Stimulated activated CD4-positive, alpha-beta T cell treated with anti-CD3 and anti-CD28 coated beads, Interleukin-2, amount 100 ng/mL, for 4 hours (primary cell): ENCODE measurements at regions not wholly inside any gene's neighbourhood (a gene's known extent, or its start where the extent isn't known, plus 50 kb on each side); places are given as distances from the start of the nearest gene placed in this dataset.

Source experiments
- DNase-seq: peaks from one replicate; pipeline ENCODE4 v3.0.0-alpha.2; 2020; ENCODE audit warnings: low read depth

DNA sequence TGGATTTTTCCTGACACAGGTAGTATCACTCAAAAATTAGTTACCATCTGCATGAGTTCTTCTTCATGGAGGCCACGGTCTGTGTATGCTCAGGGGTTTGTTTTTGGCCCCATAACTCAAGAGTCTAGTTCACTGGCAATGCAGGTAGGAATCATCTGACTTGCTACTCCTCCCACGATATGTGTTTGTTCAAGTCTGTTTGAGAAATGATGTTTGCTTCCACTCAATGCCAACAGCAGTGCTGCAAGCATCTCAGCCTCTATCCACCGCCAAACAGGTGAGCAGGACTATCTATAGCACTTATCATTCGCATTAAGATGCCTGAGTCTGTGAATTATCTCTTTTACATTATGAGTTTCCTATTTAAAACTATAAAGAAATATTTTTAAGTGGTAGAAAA lies 264.8 kb upstream of the PTGER4 start:
- no peak for DNase-seq

DNA sequence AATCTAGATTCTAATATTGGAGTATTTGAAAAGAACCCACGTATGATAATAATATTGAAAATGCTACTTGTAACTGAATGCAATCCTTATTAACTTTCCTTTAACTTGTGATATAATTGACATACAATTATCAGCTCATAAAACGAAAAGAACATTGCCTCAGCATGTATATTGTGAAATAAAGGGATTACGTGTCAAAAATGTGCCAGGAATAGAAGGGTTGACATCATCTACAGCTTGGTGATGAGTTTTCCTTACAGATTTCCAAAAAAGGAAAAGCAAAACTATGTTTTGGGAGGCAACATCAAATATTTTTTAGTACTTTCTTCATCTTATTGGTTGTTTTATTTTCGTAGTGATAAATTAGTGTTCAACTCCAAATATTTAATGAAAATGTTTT lies 266.0 kb upstream of the PTGER4 start:
- no peak for DNase-seq

DNA sequence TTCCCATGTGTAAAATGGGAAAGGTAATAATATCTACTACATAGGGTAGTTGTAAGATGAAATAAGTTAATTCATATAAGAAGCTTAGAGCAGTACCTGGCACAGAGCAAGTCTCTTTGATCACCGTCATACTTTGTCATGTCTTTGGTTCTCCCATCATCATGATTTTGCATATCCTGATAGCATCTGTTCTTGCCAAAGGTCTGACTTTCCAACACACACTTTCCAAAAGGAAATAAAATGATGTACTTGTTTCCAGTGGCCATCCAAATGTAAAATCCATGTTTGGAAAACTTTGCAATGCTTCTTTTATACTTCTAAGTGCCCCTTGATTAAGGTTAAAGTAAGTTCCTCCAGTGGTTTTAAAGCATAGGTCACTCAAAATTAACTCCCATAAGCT lies 266.9 kb upstream of the PTGER4 start:
- DNase-seq = no peak

DNA sequence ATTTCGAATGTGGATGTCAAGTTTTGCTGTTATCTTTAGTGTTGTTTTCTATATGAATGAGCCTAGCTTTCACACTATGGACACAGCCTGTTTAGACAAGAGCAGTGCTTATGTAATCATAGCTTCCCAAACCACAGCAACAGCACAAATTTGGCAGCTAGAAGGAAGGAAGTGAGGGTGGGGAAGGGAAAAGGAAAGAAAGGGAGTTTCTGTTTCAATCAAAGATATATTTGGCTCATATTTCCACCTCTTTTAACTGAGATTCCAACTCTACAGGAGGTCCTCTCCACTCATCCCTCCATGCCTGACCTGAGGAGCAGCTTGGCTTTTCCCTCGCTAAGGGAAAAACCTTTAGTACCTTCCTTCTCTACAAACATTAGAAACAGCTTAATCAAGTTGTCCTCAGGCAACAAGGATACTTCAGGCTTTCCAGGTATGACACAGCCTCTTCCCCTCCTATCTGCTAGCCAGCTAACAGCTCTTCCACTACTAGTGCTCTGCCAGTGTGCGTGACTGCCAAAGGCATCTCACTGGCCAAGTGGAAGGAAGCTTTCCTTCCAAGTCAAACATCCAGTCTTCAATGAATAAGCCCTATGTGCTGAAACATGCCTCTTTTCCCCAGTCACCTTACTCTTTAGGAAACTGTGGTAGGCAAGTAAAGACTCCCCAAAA lies 268.6 kb upstream of the PTGER4 start:
- DNase-seq = no peak

DNA sequence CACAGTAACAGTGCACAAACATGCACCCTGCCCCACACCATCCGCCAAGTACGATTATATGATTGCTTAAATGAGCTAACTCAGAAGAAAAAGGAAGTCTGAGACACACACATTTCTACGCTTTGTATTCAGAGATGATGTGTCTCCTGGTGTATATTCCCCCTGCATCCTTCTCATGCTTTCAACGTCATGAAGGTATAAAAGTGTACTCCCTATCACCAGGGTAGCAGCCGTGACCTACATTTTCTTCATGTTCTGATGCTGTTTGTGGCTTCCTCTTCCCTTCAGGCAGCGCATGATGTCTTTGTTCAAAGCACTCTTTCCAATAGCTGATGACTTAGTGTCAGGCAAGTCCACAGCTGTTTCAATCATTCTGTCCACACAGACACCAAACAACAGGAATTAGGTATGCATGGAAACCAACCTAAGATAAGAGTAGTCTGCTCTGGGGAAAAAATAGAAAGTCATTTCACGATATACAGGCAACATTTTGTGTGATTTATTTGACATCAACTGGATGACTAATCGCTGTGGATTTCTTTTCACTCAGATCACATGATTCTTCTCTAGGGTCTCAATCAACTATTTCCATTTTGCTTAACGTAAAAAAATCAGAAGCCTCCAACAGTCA lies 269.4 kb upstream of the PTGER4 start:
- peak; percentile 55 for DNase-seq

DNA sequence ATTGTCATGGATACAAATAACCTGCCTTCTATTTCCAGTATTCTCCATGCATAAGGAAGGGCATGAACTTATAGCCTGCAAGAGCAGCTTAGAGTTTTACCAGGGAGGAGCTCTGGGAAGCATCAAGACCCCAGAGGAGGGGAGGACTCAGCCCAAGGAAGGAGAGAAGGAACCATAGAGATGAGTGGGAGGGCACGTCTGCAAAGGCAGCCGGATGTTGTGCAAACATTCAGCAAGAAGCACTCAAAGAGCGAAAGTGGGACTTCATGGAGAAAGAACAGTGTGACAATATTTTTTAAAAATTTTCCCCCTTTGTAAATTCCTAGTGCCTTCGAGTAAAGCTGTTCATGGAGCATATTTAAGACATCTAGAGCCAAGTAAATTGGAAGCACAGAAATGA lies 270.1 kb upstream of the PTGER4 start:
- DNase-seq = no peak

DNA sequence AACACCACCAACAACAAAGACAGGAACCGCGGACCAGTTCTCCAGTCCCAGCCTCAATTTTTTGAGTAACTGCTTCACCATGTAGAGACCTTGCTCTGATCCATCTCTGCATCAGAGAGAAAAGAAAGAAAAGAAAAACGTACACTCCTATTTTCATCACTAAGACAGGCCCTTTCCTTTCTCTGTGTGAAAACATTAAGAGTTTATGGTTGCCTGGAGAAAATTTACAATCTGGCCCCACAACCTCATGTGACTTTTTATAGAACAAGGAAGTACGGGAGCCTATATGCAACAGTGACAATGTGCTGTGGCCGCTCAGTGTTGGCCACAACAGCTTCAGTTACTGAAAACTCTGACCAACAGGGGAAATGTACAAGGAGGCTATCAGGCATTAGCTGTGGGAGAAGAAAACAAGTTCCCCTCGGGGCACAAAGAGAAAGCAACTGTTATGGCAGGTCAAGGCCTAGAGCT lies 272.9 kb upstream of the PTGER4 start:
- no peak for DNase-seq

DNA sequence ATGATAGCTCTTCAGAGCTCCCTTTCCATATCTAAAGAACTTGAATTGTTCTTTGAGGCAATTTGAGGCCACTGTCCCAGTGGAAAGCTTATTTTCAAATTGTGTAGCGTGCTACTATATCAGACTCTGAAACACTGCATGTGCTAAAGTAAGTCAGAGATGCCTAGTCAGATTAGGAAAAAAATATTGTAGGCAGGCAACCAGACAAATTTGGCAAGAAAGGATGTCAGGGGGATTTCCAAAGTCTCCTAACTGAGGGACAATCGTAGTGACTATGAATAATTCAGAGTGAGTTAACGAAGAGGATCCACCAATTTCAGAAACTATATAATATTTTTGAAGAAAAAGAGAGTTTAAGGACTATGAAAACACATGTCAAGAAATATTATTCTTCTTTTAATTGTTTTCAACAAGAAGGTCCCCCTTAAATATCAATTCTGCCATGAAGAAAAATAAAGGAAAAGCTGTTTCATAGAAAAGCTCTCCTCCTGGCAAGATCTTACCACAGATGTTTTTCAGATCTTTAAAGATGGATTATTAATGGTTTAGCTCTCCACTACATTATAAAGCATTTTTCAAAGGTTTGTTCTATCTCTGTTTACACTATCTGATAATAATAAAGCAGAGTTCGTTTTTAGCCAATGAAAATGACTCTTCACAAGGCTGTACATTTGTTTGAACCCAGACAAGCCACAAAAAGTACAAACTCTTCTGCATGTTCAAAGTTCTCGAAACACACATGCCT lies 273.5 kb upstream of the PTGER4 start:
- no peak for DNase-seq

DNA sequence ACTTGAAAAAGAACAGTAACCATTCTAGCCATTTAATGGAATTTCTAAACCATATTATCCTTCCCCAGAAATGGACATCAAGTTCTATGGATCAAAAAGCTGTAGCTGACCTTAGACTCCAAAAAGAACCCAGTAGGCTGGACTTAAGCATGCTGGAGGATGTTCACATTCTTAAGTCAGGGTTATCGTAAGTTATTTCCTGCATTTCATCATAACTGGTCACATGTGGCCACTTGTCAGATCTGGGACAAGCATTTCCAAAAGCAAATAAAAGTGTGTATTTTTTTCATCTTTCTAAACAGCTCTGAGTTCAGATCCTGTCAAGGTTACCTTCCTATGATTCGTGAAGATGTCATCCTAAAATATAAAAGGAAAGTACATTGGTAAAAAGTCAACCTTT lies 274.5 kb upstream of the PTGER4 start:
- DNase-seq = no peak

DNA sequence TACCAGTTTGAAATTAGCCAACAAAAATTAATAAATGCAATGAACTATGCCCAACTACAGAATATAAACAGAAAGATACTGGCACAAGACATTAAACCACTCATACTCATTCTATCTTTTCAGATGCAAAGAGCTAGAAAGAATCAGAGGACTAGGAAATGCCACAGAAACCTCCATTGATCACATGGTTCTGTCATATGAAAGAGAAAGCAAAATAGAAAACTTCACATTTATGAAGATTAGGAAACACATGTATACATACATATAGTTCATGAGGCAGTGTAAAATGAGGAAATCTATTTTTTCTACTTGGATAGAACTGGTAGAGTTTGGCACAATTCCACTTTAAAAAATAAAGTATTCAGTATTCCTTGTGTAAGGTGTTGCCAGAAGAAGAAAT lies 275.1 kb upstream of the PTGER4 start:
- DNase-seq = no peak

DNA sequence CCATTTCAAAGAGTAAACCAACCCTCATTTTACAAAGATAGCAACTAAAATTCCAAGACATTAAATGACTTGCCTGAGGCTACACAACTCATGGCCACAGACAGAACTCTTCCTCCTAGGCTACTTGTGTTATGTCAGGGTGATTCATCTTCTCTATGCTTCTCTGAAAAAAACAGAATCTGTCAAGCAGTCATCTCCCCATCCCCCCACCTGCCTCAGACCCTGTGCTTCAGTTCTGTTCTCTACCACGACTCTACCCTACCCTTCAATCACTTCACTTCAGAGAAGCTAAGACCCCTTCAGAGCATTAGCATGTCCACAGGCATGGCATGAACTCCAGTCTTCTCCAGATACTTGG lies 277.7 kb upstream of the PTGER4 start:
- peak; percentile 33 for DNase-seq

DNA sequence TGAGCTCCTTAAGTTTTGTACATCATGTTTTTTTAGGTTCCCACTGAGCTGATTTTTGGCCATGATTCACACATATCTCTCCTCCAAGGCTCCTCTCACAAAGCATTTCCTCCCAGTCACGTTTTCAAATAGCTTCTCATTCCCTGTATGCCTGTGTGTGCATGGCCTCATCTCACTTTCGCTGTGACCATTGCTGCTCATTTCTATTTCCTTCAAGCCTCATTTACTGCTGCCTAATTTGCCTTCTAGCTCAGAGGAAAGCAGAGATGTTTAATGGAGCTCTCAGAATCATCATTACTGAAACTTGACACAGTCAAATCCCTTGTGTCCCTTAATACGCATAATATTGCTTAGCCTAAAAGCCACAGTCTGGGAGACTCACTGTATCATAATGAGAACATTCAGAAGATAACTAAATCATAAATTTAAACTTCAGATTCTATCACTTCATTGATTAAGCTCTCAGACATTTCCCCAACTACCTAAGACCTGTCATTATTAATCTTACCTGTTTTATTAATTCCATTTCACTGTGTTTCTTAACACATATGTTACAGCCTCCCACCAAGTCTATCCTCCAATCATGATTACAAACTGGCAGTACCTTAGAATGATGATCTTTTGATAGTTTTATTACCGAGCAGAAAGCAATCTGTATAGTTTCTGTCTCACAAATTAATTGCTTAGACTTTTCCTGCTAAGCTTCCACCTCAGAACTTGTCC lies 278.3 kb upstream of the PTGER4 start:
- no peak for DNase-seq

DNA sequence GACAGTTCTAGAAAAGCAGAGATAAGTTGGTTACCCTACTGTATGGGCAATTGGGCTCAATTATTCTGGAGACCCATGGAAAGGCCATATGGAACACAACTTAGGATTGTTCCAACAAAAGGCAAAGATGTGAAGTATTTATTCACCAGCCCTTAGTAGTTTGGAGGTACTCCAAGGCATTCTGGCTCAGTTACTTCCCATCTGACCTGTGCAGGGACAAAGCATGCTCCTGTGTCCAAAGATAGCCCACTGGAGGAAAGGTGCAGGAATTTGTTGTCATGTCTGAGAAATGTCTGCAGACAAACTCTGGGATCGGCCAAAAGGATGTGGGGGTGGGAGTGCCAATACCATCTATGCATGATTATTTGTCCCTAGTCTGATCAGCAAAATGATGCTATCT lies 279.5 kb upstream of the PTGER4 start:
- no peak for DNase-seq

DNA sequence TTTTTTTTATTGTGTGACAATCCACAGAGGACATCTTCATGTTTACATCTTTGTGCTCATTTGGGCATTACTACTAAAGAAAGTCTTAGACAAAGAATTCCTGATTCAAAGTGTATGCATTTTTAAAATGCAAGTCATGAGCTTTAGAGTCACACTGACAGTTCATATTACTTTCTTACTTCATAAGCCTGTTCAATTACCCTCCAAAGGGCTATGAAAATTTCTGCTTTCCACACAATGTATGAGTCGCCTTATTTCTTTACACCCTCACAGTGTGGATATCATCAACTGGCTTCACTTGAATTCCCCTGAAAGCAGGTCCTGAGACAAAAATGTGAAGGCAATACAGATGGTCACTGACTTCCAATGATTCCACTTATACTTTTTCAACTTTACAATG lies 280.4 kb upstream of the PTGER4 start:
- DNase-seq = no peak

DNA sequence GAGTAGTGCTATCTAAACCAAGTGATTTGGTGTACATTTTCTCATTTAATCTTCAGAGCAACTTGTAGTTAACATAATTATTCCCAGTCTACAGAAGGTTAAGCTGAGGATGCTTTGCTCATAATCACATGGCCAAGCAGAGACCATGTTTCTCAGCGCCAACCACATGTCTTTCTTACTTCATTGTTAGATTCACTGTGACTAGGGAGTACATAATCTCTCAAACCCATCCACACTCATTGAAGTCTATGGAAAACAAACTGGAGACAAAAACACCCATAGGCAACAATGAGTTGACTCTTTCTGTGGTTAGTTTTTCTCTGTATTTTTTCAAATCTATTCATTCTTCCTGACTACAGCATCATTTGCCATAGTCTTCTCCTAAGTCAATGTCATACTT lies 281.7 kb upstream of the PTGER4 start:
- no peak for DNase-seq

DNA sequence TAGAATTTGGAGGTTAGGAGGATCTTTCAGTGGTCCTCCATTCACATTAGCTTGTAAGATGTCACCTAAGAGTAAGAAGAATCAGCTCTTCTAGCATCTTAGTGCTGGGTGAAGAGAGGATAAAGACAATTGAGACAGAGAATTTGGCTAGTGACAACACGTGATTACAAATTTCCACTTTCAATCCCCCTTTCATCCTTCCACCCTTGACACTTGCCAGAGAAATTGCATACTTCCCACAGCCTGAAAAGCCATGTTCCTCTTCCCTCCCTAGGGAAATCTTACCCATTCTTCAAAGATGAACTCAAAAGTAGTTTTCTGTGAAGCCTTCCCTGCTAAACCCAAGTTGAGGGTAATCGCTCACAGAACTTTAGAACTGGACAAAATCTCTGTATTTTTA lies 282.6 kb upstream of the PTGER4 start:
- DNase-seq = no peak

DNA sequence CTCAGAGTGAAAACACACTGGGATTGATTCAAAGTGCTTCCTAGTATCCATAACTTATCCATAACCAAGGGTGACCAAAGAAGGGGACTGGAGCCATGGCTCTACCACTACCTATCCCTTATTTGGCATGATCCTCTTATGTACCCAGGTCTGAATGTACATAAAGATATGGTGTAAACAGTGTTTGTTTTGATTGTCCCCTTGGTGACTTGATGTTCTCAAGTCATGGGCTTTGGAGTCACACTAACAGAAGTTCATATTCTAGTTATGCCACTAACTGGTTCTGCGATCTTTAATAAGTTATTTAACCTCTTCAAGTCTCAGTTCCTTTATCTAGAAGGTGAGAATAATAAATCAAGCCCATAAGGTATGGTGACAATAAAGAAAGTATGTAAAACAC lies 283.4 kb upstream of the PTGER4 start:
- DNase-seq = no peak

DNA sequence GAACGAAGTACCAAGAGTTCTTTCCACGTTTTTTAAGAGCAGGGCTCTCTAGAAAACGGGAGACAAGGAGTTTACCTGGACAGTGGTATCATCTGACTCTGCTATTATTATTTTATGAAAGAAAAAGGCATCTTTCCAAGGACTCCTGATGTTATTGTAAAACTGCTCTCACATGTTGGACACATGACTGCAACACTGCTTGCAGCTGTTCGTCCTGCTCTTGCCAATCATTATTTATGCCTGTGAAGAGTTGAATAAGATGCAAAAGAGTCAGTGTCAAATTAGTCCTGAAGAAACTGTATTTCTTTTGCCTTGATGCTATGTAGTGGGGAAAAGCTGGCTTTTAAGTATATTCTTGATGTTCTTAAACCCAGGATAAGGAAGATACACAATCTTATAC lies 284.5 kb upstream of the PTGER4 start:
- DNase-seq = no peak

DNA sequence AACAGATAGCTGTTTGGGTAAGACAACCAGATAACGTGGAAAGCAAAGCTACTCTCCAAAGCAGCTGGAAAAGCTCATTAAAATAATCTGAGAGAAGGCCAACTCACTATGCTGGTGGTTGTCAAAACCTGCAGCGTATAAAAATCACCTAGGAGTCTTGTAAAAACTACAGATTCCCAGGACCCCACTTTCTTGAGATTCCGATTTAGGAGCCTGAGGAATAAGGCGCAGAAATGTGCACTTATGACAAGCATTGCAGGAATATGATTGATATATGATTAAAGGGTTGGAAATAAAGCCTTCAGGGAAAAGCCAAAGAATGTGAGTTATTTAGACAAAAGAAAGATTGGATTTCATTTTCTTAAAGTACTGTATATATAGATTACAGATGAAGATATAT lies 285.0 kb upstream of the PTGER4 start:
- DNase-seq = no peak

DNA sequence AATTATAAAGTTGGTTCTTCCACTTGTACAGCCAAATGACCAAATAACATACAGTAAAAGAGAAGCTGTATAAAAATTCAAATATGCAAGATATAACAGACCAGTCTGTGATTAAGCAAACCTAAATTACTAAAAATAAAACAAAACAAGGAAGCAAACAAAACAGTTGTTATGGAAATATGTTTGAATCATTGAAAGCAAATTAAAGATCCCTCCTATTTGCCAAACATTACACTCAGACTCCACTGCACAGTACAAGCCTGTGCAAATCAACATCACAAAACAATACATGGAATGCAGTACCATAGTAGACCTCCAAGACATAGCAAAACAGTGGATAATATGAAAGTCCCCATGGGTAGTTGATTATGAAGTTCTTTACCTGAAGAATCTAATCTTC lies 288.1 kb upstream of the PTGER4 start:
- no peak for DNase-seq

DNA sequence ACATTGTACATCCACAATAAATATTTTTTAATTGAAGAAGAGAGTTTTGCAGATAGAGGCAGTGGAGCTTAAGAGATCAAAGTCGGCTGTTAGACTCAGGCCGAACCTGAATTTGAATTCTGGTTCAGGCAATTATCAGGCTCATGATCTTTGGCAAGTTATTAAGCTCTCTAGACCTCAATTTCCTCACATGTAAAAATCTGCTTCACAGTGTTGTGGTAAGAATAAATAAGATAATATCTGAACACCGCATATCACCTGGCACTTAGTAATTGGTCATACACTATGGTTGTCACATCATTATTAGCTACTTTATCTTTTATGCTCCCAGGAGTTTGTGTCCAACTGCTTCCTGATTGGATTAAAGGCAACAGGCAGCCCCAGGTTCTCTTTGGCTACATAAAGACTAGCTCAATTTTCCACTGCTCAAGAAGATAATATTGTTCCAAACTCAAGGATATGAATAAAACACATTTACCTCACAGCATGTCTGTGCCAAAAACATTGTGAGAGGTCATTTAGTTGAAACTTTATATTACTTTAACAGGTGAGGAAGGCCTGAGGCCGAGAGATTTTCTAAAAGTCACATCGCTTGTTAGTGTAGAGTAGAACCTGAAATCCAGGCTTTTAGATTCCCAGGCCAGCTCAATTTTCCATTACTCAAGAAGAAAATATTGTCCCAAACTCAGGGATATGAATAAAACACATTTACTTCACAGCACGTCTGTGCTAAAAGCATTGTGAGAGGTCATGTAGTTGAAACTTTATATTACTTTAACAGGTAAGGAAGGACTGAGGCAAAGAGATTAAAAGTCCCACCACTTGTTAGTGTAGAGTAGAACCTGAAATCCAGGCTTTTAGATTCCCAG lies 289.2 kb upstream of the PTGER4 start:
- DNase-seq = no peak

DNA sequence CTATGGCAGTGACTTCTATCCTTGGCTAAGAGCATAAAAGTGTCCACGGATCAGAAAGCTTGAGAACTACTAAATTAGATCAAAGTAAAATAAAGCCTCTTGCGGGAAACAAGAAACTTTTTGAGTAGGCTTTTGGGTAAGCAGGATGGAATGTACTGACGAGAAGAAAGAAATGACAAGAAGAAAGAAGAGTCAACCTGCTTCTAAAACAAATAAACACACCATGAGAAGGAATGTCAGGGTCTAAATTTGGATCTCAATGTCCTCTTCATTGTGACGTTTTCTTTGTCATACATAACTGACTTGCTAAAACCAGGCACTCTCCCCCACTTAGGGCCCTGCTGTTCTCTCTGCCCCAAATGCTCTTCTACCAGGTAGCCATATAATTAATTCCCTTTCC lies 290.1 kb upstream of the PTGER4 start:
- DNase-seq = no peak
